Omental fat pad (tissue), 3 donors: ENCODE measurements at regions not wholly inside any gene's neighbourhood (a gene's known extent, or its start where the extent isn't known, plus 50 kb on each side); places are given as distances from the start of the nearest gene placed in this dataset.

ENCODE experiments used
- ATAC-seq: fragments of 150-250 bp; one replicate; pipeline ENCODE4 v1.9.1; 2016; ENCODE audit warnings: mild to moderate bottlenecking, moderate library complexity; ENCODE audit not compliant: low FRiP score
- DNase-seq: peaks from one replicate; pipeline ENCODE4 v3.0.0-alpha.2; 2019; ENCODE audit warnings: low spot score
- TF ChIP-seq, protein P1 (sequence below), 3 donors: fragments of 450-650 bp; IDR thresholded peaks; one replicate each; pipeline ENCODE4 v1.5.1; 2016 to 2017; ENCODE audit warnings: antibody characterized with exemption in 3 of 3, mild to moderate bottlenecking in 3 of 3, moderate library complexity in 2 of 3

DNA sequence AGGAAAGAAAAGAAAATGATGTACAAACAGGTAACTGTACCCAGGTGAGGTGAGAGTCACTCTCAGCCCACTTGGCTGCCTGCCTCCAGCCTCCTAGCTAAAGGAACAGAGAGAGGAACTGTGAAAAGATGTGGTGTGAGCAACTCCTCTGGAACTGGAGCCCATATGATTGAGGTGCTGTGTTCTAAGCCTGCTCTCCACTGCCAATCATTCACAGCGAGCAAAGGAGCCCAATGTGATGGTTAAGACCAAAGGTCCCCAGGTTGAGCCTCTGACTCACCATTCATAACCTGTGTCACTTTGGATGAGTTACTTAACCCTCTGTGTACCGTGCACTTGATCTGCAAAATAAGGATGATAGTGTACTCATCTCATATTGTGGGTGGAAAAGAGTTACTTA lies 868.1 kb upstream of the AUTS2 start:
- ATAC-seq (no peak), DNase-seq (no peak)
- TF ChIP-seq, protein P1, sequence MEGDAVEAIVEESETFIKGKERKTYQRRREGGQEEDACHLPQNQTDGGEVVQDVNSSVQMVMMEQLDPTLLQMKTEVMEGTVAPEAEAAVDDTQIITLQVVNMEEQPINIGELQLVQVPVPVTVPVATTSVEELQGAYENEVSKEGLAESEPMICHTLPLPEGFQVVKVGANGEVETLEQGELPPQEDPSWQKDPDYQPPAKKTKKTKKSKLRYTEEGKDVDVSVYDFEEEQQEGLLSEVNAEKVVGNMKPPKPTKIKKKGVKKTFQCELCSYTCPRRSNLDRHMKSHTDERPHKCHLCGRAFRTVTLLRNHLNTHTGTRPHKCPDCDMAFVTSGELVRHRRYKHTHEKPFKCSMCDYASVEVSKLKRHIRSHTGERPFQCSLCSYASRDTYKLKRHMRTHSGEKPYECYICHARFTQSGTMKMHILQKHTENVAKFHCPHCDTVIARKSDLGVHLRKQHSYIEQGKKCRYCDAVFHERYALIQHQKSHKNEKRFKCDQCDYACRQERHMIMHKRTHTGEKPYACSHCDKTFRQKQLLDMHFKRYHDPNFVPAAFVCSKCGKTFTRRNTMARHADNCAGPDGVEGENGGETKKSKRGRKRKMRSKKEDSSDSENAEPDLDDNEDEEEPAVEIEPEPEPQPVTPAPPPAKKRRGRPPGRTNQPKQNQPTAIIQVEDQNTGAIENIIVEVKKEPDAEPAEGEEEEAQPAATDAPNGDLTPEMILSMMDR (IDR thresholded peaks at IDR 0.05), result no peak

DNA sequence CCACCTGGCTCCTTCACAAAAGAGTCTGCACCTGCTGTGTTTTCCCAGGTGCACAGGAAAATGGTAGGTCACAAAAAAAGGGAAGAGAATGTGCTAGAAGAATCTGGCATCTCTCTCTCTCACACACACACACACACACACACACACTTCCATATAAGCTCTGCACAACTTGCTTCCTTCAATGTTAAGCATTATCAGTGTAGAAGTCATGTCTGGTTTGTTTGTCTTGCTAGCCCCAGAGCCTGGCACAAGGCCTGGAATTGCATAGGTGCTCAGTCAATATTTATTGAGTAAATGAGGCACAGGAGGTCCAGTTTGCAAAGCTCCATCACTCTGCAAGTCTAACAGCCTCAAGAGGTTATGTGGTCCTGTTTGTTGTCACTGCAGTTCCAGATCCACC lies 867.3 kb upstream of the AUTS2 start:
- TF ChIP-seq, protein P1 (IDR thresholded peaks at IDR 0.05), result no peak
- no peak for ATAC-seq
- no peak for DNase-seq

DNA sequence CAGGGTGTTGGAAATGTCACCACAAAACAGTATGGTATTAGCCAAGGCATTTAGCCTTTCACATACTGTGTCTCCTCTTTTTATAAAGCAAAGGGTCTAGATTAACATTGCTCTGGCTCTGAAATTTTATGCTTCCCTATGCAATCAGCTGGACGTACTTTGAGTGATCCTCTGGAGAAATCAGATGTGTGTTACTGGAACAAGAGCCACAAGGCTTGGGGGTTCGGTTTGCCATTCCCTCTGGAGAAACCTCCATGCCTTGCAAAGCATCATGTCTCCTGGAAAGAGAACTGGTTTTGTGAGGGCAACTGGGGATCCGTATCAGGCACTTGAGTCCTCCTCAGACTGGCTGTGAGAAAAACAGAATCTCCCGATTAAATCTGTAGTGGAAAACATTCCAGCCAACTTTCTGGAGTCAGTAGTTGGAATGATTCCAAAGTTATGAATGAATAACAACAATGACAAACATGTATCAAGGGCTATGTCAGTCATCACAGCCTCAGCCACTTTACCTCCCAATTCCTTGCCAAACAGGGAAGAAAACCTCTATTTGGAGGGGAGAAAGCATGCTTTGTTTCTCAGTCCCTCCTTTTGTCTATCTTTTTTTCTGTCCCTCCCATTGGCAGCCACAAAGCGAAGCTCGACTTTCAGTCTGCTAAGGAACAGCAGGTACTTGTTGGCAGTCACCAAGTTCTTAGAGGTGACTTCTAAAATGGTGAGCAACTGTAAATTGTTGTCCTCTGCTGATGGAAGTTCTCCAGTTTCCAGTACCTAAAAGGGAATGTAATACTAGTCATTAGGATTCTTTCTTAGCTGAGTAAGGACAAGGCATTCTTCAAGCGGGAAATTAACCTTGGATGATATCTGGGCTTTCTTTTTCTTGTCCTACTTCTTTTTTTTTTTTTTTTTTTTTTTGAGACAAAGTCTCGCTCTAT lies 864.8 kb upstream of the AUTS2 start:
- ATAC-seq, result no peak
- TF ChIP-seq, protein P1 (IDR thresholded peaks at IDR 0.05), result no peak
- DNase-seq, result no peak

DNA sequence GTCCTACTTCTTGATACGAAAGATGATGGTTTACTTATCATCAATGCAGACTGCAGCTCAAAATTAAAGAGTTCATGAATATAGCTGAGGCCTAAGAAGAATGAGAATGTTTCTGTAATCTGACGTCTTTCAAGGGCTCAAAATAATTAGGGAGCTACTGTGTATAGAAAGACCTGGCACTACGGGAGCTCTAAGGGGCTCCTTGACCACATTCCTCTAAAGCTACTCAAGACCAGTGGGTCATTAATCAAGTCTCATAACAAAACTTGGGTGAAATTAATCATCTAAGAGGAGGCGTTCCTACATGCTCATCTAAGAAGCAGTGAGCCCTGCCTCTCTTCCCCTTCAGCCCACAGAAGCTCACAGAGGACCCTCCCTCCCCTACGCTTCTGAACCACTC lies 863.8 kb upstream of the AUTS2 start:
- ATAC-seq (no peak), DNase-seq (no peak)
- TF ChIP-seq, protein P1 (IDR thresholded peaks at IDR 0.05), result no peak

DNA sequence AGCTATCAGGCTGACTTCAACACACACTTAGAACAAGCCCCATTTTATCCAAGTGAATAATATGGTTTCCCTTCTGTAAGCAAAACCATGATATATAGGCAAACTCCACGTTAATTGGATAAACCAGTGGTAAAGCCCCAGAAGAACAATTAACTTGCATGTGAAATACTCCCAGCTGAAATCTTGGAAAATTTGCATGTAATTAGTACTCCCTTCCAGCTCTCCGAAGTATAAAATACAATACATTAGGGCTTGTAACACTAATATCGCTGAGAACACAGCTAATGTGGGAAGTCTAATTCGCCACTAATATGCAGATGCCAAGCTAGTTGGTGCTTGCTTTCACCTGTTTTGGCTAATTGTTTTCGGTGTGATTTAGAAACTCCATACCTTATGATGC lies 859.0 kb upstream of the AUTS2 start:
- no peak for DNase-seq
- no peak for ATAC-seq
- TF ChIP-seq, protein P1 (IDR thresholded peaks at IDR 0.05), result no peak

DNA sequence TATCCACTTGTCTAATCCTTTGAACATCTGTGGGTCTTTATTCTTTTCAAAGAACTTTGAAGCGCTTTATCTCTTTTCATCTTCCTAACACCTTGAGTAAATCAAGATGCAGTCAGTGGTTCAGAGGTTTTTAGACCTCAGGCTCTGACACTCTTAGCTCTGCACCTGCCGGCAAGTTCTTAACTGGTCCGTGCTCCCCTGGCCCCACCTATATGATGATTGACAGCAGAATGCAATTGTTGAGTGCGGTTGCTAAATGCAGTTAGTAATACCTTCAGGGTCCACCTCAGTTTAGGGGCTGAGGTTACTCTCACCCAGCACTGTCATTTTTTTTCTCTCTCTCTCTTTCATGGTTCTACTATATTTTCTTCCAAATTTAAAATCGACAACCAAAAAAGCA lies 854.2 kb upstream of the AUTS2 start:
- TF ChIP-seq, protein P1 (IDR thresholded peaks at IDR 0.05), result no peak
- ATAC-seq (no peak), DNase-seq (no peak)
